NCI-H774 (cell line): ENCODE measurements at regions not wholly inside any gene's neighbourhood (a gene's known extent, or its start where the extent isn't known, plus 50 kb on each side); places are given as distances from the start of the nearest gene placed in this dataset.
"Not testable (repeated sequence)": the region's sequence is repeated elsewhere in the genome, so short reads cannot be mapped to it uniquely, and the experiment has no call there.

Experiments
- DNase-seq: peaks from one replicate; lab custom pipeline; 2025; lab: John Stamatoyannopoulos, UW

GRCh38 chr1:80656014-80656636 is 1144.6 kb upstream of the ADGRL2 start:
- peak; percentile 24 for DNase-seq

- DNase-seq, result no peak
Observed at GRCh38 chr1:80646053-80646452, 1154.7 kb upstream of the ADGRL2 start.

GRCh38 chr1:80645621-80646020 is 1155.1 kb upstream of the ADGRL2 start:
- no peak for DNase-seq

GRCh38 chr1:80640978-80641377 is 1159.8 kb upstream of the ADGRL2 start:
- no peak for DNase-seq

- no peak for DNase-seq
Observed at GRCh38 chr1:80639777-80640533, 1160.8 kb upstream of the ADGRL2 start.

- DNase-seq, result no peak
Observed at GRCh38 chr1:80633947-80634706, 1166.6 kb upstream of the ADGRL2 start.

- DNase-seq, result no peak
Observed at GRCh38 chr1:80632284-80632683, 1168.5 kb upstream of the ADGRL2 start.

- DNase-seq, result no peak
Observed at GRCh38 chr1:80629304-80629837, 1171.4 kb upstream of the ADGRL2 start.

- no peak for DNase-seq
Observed at GRCh38 chr1:80624682-80625081, 1176.1 kb upstream of the ADGRL2 start.

GRCh38 chr1:80607064-80607463 is 1193.7 kb upstream of the ADGRL2 start:
- no peak for DNase-seq

- DNase-seq, result no peak
Observed at GRCh38 chr1:80594013-80594412, 1206.7 kb upstream of the ADGRL2 start.

GRCh38 chr1:80593197-80593596 is 1207.5 kb upstream of the ADGRL2 start:
- DNase-seq, result no peak

- DNase-seq, result peak; percentile 2
Observed at GRCh38 chr1:80582980-80583379, 1217.8 kb upstream of the ADGRL2 start.

GRCh38 chr1:80579055-80579454 is 1221.7 kb upstream of the ADGRL2 start:
- no peak for DNase-seq

GRCh38 chr1:80566867-80567266 is 1233.9 kb upstream of the ADGRL2 start:
- no peak for DNase-seq

GRCh38 chr1:80566123-80566522 is 1234.6 kb upstream of the ADGRL2 start:
- DNase-seq, result no peak

- no peak for DNase-seq
Observed at GRCh38 chr1:80565406-80565805, 1235.3 kb upstream of the ADGRL2 start.

- DNase-seq, result no peak
Observed at GRCh38 chr1:80542231-80542630, 1258.5 kb upstream of the ADGRL2 start.

GRCh38 chr1:80540596-80540995 is 1260.1 kb upstream of the ADGRL2 start:
- DNase-seq, result no peak

- DNase-seq, result no peak
Observed at GRCh38 chr1:80540149-80540548, 1260.6 kb upstream of the ADGRL2 start.

- DNase-seq, result not testable (repeated sequence)
Observed at GRCh38 chr1:80539298-80539697, 1261.4 kb upstream of the ADGRL2 start.

- DNase-seq, result no peak
Observed at GRCh38 chr1:80536461-80536860, 1264.3 kb upstream of the ADGRL2 start.

- no peak for DNase-seq
Observed at GRCh38 chr1:80535466-80535865, 1265.3 kb upstream of the ADGRL2 start.
